GM12873 (cell line): ENCODE measurements at regions not wholly inside any gene's neighbourhood (a gene's known extent, or its start where the extent isn't known, plus 50 kb on each side); places are given as distances from the start of the nearest gene placed in this dataset.
A peak's percentile ranks its signal among the peaks of the same experiment; 100 is the strongest.

ENCODE experiments used
- CTCF ChIP-seq: IDR thresholded peaks from 2 replicates; pipeline ENCODE4 v1.5.1; 2012; ENCODE audit warnings: low read depth, mild to moderate bottlenecking, moderate library complexity, low read length, control low read depth; ENCODE audit not compliant: insufficient read depth; ENCODE audit errors: missing control alignments

GRCh38 chr3:103992469-103992868 is 1374.2 kb upstream of the ALCAM start:
- peak; percentile 11 for TF ChIP-seq CTCF

- TF ChIP-seq CTCF = no peak
These were observed 1361.8 kb upstream of the ALCAM start for GRCh38 chr3:104004956-104005355.

GRCh38 chr3:104005815-104006214 is 1360.9 kb upstream of the ALCAM start:
- TF ChIP-seq CTCF = no peak

GRCh38 chr3:104018541-104018940 is 1348.2 kb upstream of the ALCAM start:
- no peak for TF ChIP-seq CTCF

GRCh38 chr3:104031598-104031997 is 1335.1 kb upstream of the ALCAM start:
- TF ChIP-seq CTCF = no peak

GRCh38 chr3:104032283-104032682 is 1334.4 kb upstream of the ALCAM start:
- TF ChIP-seq CTCF = no peak

GRCh38 chr3:104040896-104041295 is 1325.8 kb upstream of the ALCAM start:
- no peak for TF ChIP-seq CTCF

GRCh38 chr3:104044002-104044401 is 1322.7 kb upstream of the ALCAM start:
- no peak for TF ChIP-seq CTCF
